ENCODE measurements at regions not wholly inside any gene's neighbourhood (a gene's known extent, or its start where the extent isn't known, plus 50 kb on each side); places are given as distances from the start of the nearest gene placed in this dataset.

DNA sequence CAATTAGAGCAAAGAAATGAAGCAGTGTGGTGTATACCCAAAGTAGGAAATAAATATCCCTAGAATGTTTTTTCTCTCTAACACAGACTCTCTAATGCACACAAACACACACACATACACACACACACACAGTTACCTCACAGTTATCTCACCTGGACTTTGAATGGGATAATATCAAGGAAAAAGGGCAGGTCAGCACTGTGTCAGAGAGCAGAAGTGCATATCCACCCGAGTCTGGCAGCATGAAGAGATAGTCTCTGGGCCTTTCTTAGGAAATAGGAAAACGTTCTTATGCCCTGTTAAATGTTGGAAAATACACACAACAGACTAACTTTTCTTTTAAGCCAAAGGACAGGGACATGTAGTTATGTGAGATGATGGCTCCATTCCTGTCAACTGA is 162.0 kb downstream of the COL6A3 start:
- DNase-seq: no peak

DNA sequence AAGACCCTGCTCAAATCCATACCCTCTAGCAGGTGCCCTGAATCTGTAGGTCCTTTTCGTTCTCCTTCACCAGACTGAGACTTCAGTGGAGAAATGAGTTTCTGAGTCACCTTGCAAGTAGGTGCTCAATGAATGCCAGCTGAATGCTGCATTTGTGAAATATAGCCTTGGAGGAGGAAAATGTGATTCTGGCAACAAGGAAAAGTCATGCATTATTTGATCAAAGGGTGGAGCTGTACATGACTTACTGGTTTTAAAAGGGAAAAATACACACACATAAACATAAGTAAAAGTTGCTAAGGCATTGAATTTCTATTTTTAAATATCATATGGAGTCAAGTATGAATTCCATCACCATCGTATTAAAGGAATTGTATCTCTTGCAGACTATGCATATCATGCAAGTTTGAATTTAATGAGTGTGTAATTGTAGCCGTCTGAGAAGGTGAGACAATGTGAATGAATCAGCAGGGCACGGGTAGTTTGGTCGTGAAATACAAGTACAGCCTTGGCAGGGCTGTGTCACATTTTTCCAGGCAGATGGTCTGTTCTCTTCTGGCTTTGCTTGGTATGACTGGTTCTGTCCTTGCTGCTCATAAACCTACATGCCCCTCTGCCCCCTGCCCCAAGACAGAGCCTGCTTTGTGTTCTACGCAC is 160.8 kb downstream of the COL6A3 start:
- DNase-seq: no peak

DNA sequence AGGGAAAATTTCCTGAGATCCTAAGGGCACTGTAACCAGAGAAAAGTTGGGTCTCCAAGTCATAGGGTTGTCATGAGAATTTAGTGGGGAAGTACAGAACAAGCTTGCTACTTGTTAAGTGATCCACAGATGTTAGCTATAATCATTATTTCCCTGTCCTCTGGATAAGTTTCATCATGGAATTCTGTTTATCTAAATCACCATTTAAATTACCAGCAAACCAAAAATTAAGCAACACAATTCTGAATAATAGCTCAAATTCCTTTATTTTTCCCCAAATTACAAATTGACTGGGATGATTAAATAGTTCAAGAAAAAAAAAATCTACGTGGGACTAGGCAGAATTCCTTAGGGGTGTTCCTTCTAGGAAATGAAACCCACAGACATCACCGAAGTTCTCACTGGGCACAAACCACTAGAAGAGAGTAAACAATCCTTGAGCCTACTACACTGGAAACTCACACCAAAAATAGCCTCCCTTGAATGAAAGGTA is 159.5 kb downstream of the COL6A3 start:
- no peak for DNase-seq

DNA sequence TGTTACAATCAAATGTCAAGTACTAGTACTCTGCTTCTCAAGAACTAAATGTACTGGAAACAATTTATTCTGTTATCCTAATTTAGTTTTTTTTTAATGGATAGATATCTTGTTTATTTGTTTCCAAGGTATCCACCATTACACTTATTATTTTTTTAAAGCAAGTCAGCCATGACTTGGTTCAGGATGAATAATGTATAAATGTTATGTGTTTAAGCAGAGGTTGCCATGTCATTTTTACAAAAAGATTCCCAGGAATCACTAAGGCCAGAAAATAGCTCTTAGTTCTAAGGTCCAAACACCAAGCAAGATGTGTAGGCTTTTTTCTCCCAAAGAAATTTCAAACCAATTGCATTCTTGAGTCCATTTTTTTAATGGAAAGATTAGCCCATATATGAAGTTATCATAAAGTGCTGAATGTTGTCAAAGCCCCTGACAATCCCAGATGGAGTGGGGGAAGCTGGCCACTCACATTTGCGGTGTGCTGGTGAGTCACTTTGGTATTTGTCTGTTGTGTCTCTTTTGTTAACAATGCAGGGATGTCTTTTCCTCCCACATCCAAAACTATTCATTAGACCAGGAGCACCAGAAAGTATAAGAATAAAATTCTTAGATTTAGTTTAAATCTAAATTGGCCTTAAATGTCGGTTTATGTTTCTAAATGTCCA is 158.9 kb downstream of the COL6A3 start:
- no peak for DNase-seq

DNA sequence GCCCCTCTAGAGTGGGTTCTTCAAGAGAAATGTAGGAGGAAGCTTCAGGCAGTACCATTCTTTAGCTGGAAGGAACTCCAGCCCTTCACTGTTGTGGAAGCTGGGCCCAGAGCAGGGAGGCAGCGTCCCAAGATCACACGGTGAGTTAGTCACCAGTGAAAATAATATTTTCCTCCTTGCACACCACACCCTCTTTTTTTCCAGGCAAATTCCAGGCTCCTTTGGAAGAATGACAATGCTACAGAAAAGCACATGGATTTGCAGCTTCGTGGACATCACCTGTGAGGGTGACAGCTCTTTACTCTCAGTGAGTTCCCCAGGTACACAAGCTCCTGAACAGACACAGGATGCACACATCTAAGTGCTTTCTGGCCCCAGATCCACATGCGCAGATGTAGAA is 157.1 kb downstream of the COL6A3 start:
- DNase-seq: no peak

DNA sequence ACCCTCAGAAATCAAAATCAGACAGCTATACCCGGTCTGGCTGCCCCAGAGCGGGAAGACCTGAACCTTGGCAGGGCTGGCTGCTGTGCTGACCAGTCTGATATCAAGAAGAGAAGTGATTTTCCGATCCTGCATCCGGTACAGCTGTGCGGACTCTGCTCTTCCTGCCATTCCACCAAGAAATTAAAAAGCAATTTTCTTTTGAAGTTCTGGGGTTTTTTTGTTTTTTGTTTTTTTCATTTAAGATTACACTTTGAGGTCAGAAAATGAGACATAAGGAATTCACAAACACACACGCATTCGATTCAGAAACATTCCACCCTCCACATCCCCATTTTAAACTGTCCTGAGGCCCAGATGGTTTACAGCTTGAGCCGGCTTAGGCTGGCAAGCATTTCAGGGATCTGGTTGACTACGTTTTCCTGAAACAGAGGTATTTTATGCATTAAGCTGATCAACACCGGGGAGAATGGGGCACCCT is 156.5 kb downstream of the COL6A3 start:
- DNase-seq: no peak

DNA sequence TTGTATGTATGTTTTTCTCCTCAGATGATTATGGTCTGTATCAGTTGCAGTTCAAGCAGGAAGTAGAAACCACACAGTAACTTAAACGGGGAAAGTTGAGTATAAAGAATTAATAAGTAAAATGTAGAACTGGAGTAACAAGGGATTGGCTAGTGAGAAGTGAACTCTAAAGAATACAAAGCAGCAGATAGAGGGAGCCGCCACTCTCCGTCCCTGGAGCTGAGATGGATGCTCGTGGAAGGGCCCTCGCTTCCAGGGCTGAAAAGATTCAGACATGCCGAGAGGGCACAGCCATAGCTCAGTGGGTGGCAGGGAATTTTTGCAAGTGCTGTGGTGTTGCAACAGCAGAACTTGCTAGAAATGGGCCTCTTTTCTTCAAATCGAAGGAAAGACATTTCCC is 155.8 kb downstream of the COL6A3 start:
- DNase-seq: no peak

DNA sequence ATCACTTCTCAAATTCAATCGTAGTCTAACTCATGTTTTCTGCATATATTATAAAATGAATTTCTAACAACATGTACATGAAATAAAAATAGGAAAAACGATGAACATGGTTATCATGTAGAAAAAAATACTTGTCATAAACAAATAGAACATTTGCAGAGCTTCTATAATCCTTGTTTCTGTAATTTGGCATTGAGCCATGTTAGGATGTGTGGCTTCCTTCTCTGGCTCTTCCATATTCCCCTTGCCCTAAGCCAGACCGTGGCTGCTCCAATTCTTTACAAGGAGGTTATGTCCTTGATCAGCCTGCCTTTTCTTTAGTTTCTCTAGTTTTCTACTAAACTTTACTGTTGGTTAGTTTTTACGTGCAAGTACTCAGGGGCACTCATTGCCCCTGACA is 155.3 kb downstream of the COL6A3 start:
- no peak for DNase-seq

DNA sequence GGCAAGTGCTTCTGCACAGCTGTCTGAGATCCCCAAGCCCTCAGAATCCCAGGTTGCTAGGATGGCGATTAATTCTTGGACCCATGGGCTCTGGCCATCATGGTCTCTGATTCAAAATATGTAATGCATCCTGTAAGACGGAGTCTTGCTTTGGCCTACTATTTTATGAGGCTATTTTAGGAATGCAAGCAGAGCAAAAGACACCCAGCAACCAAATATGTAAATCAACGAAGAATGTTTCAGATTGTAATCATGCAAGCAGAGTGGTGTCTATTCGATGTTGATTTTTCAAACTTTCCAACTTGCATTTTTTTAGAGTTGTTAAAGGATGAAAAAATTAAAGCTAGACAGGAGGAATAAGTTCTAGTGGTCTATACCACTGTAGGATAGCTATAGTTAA is 154.8 kb downstream of the COL6A3 start:
- no peak for DNase-seq

DNA sequence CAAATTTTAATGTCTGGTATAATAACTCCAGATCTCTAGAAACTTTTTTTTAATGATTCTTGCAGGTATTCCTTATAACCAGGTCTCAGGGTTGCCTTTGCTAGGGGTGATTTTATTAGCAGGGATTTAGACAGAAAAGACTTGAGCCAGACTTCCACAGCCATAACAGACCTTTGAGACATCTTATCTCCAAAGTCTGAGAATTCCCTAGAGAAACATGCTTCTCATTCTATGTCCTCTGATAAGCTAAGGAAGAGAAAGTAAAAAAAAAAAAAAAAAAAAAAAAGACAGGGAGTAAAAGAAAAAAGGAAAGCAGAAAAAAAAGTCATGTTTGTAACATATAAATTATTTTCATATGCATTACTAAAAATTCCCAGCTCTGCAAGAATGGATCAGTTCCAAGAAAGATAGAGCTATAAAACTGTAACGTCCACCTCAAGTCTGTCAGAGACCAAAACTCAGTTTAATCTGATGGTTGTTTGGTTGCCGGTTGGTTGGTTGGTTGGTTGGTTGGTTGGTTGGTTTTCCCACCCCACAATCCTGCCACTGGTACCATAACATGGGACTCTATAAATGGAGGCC is 153.8 kb downstream of the COL6A3 start:
- no peak for DNase-seq

DNA sequence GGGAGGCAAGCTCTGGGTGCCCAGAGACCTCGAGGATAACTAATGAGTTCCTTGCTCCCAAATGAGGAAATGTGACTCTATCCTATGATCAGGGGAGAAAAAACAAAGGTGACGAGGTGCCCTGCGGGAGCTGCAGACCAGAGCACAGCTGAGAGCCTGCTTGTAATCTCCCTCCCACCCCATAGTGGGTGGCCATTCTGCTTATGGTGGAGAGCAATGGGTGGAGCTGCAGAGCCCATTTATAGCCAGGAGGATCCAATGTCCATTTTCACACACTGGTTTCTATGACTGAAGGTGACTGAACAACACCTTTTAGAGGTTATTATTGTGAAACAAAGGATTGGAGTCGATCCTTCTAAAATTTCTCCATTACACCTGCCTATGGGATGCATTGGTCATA is 153.3 kb downstream of the COL6A3 start:
- no peak for DNase-seq

DNA sequence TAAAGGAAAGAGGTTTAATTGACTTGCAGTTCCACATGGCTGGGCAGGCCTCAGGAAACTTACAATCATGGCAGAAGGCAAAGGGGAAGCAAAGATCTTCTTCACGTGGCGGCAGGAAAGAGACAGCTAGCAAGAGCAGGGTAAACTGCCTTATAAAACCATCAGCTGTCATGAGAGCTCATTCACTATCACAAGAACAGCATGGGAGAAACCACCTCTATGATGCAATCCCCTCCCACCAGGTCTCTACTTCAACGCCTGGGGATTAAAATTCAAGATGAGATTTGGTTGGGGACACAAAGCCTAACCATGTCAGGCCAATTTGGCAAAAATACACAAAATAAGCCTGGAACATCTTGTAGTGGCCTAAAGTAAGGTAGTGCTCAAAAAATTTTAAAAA is 152.6 kb downstream of the COL6A3 start:
- no peak for DNase-seq

DNA sequence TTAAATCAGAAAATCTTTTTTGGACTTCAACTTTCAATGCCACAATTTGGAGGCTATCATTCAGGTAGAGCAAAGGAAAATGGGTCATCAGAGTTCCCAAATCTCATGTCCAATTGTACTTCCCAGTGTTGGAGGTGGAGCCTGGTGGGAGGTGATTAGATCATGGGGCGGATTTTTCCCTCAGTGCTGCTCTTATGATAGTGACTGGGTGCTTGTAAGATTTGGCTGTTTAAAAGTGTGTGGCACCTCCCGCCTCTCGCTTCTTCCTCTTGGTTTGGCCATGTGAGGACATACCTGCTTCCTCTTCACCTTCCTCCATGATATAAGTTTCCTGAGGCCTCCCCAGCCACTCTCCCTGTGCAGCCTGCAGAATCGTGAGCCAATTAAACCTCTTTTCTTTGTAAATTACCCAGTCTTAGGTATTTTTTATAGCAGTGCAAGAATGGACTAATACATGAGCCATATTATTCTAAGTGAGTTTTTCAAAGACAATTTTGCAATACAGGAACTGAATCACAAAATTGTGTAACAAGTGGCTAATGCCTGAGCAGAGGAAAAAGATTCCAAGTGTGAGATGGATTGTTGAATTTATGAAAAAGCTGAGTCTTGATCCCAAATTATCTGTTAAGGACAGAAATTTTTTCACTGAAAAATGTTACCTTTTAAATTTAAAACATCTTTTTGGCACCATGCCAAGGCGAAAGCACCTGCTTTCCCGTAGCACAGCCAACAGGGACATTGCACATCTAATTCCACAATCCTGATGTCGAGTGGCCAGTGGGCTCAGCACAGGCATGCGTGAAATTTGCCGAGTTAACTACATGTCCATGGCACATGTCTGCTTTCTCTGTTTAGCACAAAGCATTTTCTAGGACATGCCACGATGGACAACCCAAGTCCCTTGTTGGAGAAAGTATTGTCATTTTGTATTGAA is 150.9 kb downstream of the COL6A3 start:
- no peak for DNase-seq

DNA sequence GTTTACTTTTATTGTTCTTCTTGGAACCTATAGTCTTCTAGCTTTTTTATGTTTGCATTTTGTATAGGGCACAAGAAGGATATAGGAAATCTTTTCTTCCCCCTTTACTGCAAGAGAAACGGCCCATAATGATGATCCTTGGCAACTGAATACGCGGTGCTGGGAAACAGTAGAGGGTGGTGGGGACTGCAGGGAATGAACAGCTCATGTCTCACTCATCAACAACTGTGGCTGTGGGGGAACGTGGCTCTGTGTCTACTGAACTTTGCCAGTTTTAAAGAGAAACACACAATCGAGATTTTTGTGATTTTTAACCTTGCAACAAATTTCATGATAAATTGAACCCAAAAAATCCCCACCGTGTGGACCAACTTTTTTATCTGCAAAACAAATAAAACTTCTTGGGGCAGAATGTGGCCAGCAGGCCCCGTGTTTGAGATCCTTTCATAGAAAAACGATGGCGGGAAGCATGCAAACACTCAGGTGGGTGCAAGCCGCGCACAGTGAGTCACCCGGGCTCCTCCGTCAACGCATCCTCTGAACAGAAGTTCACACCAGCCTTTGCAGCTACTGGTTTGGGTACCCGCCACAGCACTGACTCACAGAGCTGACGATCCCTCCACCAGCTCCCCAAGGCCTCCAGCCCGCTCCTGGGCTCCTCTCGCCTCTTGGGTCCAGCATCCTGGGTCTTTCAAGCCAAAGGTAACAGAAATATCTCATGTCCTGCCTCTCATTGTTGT is 149.3 kb downstream of the COL6A3 start:
- DNase-seq: no peak

DNA sequence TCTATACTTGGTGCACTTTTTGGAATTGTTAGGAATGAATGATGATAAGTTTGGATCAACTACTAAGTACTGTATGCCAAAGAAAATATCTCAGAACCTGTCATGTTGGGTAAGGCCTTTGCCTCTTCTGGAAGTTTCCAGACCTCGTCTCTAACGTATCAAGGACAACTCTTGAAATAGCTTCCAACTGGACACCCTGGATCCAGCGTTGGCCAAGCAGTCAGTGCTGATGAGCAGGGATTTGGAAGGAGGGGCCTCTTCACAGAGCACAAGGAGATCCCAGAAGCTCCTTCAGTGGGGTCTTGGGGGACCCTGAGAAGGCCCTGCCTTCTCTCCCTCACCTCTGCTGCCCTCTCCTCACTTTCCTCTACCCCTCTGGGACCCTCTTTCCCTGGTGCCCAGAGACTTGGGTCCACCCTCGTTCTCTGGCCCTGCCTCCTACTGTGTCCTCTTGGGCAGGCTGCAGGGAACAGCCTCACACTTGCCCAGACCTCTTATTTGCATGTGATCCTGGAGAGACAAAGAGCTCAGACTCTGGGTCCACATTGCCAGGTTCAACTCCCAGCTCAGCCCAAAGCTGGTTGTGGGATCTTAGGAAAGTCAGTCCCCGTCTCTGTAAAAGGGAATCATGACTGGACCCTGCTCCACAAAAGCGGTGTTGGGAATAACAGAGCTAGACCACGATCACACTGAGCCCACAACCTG is 145.8 kb downstream of the COL6A3 start:
- DNase-seq: no peak

DNA sequence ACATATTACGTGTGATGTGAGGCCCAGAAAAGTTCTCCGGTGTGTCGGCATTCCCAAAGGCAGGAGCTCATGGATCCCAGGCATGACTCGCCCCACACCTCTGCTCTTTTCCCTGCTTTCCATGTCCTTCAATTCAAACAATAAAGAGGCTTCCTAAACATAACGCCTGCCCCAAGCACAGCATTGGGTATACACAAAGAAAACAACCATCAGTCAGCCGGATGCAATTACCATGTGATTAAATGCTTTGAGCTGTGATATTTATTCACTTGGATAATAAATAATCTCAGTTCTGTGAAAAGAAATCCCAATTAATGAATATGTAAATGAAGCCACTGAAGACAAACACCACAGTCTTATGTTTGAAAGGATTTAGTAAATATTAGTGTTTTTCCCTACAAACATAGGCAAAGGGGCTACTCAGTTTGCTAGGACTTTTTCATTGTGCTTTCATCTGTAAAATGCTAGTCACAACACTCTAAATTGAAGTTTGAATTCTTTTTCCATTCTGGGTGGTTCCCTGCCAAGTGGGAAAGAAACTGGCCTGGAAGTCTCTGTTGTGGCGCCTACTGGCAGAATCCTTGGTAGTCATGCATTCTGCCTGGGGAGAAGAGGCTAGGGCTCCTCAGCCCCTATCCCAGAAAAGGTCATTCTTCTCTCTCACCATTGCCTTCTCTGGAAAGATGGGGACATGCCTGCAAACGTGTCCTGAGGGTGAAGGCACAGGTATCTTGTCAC is 144.7 kb downstream of the COL6A3 start:
- DNase-seq: no peak

DNA sequence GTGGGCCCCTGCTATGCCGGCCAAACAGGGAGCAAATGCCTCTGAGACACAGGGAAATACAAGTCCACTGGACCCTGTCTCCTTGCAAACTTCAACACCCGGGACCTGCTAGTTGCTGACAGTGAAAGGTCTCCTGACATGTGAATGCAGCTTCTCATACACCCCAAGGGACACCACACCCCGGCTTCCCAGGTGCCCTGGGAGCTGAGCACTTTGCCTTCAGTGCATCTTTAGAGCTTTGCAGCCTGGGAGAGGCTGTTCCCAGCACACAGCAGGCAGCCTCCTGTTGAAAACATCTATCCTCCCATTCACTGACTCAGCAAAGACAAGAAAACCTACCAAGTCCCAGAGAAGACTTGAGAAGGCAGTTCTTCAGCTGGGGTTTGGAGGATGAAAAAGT is 143.4 kb downstream of the COL6A3 start:
- DNase-seq: no peak

DNA sequence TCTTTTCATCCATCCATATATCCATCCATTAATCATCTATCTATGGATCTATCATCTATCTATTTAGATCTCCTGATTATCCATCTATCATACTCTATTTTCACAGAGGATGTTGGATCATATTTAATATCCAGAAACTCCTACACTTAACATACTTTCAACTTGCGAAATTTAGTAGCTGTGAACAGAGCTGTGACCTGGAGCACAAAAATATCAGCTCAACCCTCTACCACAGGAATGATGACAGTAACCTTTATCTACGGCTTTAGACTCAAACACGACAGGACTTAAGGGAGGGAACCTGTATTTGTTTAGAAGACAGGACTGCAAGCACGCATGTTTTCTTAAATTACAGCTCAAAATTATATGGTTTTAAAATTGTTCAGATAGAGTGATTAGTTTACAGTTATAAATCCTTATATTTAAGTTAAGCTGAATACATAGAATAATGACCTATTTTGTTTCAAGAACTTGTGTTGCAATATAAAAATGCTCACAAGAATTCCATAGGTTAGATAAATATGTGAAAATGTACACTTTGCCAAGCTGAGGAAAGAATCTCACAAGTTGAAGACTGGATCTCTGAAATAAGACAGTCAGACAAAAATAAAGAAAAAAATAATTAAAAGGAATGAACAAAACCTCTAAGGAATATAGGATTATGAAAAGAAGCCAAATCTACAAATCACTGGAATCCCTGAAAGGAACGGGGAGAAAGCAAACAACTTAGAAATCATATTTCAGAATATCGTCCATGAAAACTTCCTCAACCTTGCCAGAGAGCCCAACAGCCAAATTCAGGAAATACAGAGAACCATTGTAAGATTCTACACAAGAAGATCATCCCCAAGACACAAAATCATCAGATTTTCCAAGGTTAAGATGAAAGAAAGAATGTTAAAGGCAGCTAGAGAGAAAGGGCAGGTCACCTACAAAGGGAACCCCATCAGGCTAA is 142.0 kb downstream of the COL6A3 start:
- DNase-seq: no peak

Measured in NCI-H2029 treated with DMSO at 0.1 percent for 48 hours (cell line).